ENCODE measurements at regions not wholly inside any gene's neighbourhood (a gene's known extent, or its start where the extent isn't known, plus 50 kb on each side); places are given as distances from the start of the nearest gene placed in this dataset.

GRCh38 chr3:182133752-182134151, 422.0 kb downstream of the SOX2 start:
- WGBS (ENCODE audit: low lambda C conversion rate) = 33% methylated on average over 2 of the region's 2 CpGs

GRCh38 chr3:182135056-182135455, 423.3 kb downstream of the SOX2 start:
- 43% methylated on average over 2 of the region's 2 CpGs for WGBS (ENCODE audit: low lambda C conversion rate)
- DNase-seq = no peak
- no peak overlapping the region for H2AFZ ChIP-seq (ENCODE audit: low read depth)
- H3F3A ChIP-seq (replicated peaks; ENCODE audit: insufficient read depth) = no peaks in the 10 kb centered on the region
- H3K9me2 ChIP-seq = no peaks in the 10 kb centered on the region
- H3K9me3 ChIP-seq = no peaks in the 10 kb centered on the region
- POLR2A ChIA-PET = no interaction called here
- no peaks in the 10 kb centered on the region for H3K4me1 ChIP-seq (ENCODE audit: control insufficient read depth in 1 of 2, insufficient read depth in 2 of 2, low read depth in 1 of 2, low read length in 1 of 2)
- H3K27me3 ChIP-seq (ENCODE audit: insufficient read depth) = no peaks in the 10 kb centered on the region
- H3K79me2 ChIP-seq (ENCODE audit: insufficient read depth) = no peaks in the 10 kb centered on the region
- H3K27ac ChIP-seq (ENCODE audit: low read depth in 2 of 2, low read length in 1 of 2) = no peak overlapping the region
- H4K20me1 ChIP-seq (ENCODE audit: insufficient read depth) = no peaks in the 10 kb centered on the region
- H3K36me3 ChIP-seq (replicated peaks in 1 of 2; ENCODE audit: control insufficient read depth in 1 of 2, insufficient read depth in 2 of 2, low read length in 1 of 2) = no peaks in the 10 kb centered on the region
- no peak overlapping the region for H3K9ac ChIP-seq
- no peak overlapping the region for H3K4me2 ChIP-seq
- H3K4me3 ChIP-seq (ENCODE audit: low read depth in 2 of 2, low read length in 1 of 2) = no peak overlapping the region
- CTCF ChIA-PET = no interaction called here
- TF ChIP-seq ZBTB33 (IDR thresholded peaks at IDR 0.05; ENCODE audit: borderline replicate concordance, low read depth) (no peak), SIN3A (IDR thresholded peaks at IDR 0.05; ENCODE audit: borderline replicate concordance, low read depth, low read length) (no peak), JUND (IDR thresholded peaks at IDR 0.05) (no peak), YY1 (IDR thresholded peaks at IDR 0.05; ENCODE audit: low read depth) (no peak), CTCF (IDR thresholded peaks at IDR 0.05) (no peak), FOSL2 (IDR thresholded peaks at IDR 0.05; ENCODE audit: borderline replicate concordance, low read depth) (no peak), RXRA (IDR thresholded peaks at IDR 0.05; ENCODE audit: borderline replicate concordance, low read depth) (no peak), MEF2A (IDR thresholded peaks at IDR 0.05; ENCODE audit: borderline replicate concordance, low read depth) (no peak), GATA2 (CRISPR knock-in tag; IDR thresholded peaks at IDR 0.05) (no peak), ELF1 (IDR thresholded peaks at IDR 0.05) (no peak), MAX (IDR thresholded peaks at IDR 0.05; ENCODE audit: low read depth) (no peak), CHD2 (IDR thresholded peaks at IDR 0.05; ENCODE audit: low read length, partially characterized antibody) (no peak), NRF1 (IDR thresholded peaks at IDR 0.05; ENCODE audit: low read depth, low read length) (no peak)
- TF ChIP-seq, protein P1, sequence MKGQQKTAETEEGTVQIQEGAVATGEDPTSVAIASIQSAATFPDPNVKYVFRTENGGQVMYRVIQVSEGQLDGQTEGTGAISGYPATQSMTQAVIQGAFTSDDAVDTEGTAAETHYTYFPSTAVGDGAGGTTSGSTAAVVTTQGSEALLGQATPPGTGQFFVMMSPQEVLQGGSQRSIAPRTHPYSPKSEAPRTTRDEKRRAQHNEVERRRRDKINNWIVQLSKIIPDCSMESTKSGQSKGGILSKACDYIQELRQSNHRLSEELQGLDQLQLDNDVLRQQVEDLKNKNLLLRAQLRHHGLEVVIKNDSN (IDR thresholded peaks at IDR 0.05; ENCODE audit: borderline replicate concordance, low read depth) = no peak

More at GRCh38 chr3:182133752-182134151, 422.0 kb downstream of the SOX2 start:
- no peak overlapping the region for H2AFZ ChIP-seq (ENCODE audit: low read depth)
- H3K9me3 ChIP-seq = no peaks in the 10 kb centered on the region
- no peaks in the 10 kb centered on the region for H3K36me3 ChIP-seq (replicated peaks in 1 of 2; ENCODE audit: control insufficient read depth in 1 of 2, insufficient read depth in 2 of 2, low read length in 1 of 2)
- DNase-seq = no peak
- ChIA-PET CTCF (interaction anchor here (0.7 kb wide), 1 partner anchor 10 kb away, joined by 3 read pairs; no protein-coding TSS in a partner anchor), POLR2A (no interaction called here)
- H3K27me3 ChIP-seq (ENCODE audit: insufficient read depth) = no peaks in the 10 kb centered on the region
- no peaks in the 10 kb centered on the region for H3F3A ChIP-seq (replicated peaks; ENCODE audit: insufficient read depth)
- H4K20me1 ChIP-seq (ENCODE audit: insufficient read depth) = no peaks in the 10 kb centered on the region
- no peak overlapping the region for H3K4me3 ChIP-seq (ENCODE audit: low read depth in 2 of 2, low read length in 1 of 2)
- no peaks in the 10 kb centered on the region for H3K4me1 ChIP-seq (ENCODE audit: control insufficient read depth in 1 of 2, insufficient read depth in 2 of 2, low read depth in 1 of 2, low read length in 1 of 2)
- H3K9ac ChIP-seq = no peak overlapping the region
- H3K79me2 ChIP-seq (ENCODE audit: insufficient read depth) = no peaks in the 10 kb centered on the region
- H3K27ac ChIP-seq (ENCODE audit: low read depth in 2 of 2, low read length in 1 of 2) = no peak overlapping the region
- H3K4me2 ChIP-seq = no peak overlapping the region
- TF ChIP-seq TAF1 (IDR thresholded peaks at IDR 0.05; ENCODE audit: borderline replicate concordance, low read depth, low read length) = no peak
- TF ChIP-seq FOXJ3 (CRISPR knock-in tag; IDR thresholded peaks at IDR 0.05) = no peak
- TF ChIP-seq NFIC (IDR thresholded peaks at IDR 0.05; ENCODE audit: borderline replicate concordance) = no peak
- TF ChIP-seq SMC3 (IDR thresholded peaks at IDR 0.05; ENCODE audit: low read depth, low read length) = no peak
- TF ChIP-seq RAD21 (IDR thresholded peaks at IDR 0.05; ENCODE audit: low read length) = no peak
- TF ChIP-seq FOSL2 (IDR thresholded peaks at IDR 0.05; ENCODE audit: borderline replicate concordance, low read depth) = no peak
- TF ChIP-seq CTCF (IDR thresholded peaks at IDR 0.05) = no peak
- TF ChIP-seq, protein P2, sequence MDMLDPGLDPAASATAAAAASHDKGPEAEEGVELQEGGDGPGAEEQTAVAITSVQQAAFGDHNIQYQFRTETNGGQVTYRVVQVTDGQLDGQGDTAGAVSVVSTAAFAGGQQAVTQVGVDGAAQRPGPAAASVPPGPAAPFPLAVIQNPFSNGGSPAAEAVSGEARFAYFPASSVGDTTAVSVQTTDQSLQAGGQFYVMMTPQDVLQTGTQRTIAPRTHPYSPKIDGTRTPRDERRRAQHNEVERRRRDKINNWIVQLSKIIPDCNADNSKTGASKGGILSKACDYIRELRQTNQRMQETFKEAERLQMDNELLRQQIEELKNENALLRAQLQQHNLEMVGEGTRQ (IDR thresholded peaks at IDR 0.05; ENCODE audit: borderline replicate concordance, low read depth, low read length) = no peak
- H3K9me2 ChIP-seq = no peaks in the 10 kb centered on the region

Measured in SK-N-SH (cell line).